ENCODE measurements at regions not wholly inside any gene's neighbourhood (a gene's known extent, or its start where the extent isn't known, plus 50 kb on each side); places are given as distances from the start of the nearest gene placed in this dataset.

DNA sequence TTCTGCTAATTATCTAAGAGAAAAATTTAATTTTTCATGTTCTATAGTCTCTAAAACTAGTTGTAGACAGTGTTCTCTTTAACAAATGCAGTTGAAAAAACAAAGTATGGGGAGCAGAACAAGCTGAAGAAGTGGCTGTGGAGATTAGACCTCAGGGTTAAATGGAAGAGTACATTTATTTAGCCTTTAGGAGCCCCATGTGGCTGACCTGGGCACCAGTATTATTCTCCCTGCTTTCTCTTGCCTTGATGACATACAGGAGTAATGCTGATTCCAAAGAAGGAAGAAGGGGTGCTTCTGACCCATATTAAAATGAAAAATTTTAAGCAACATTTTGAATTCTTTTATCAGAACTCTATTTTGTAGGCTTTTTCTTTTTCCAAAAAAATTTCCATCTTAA is 312.3 kb upstream of the RIOK2 start:
- DNase-seq (no peak), ATAC-seq (ENCODE audit: low read depth) (no peak)
- H3K4me3 ChIP-seq (ENCODE audit: control extremely low read depth in 1 of 5, extremely low read depth in 1 of 5, insufficient read depth in 1 of 5, low read depth in 2 of 5, low read length in 4 of 5) = no peak overlapping the region
- no peak overlapping the region for H2AFZ ChIP-seq (ENCODE audit: insufficient read depth, low read depth, low read length, poor library complexity, severe bottlenecking)
- H3K9ac ChIP-seq (ENCODE audit: low read length) = no peak overlapping the region
- no peaks in the 10 kb centered on the region for H3K79me2 ChIP-seq (ENCODE audit: control insufficient read depth, insufficient read depth, low read length)
- H3K36me3 ChIP-seq (replicated peaks in 1 of 2; ENCODE audit: control extremely low read depth in 1 of 2, control insufficient read depth in 1 of 2, extremely low read depth in 1 of 2, insufficient read depth in 2 of 2, low read length in 1 of 2) = no peaks in the 10 kb centered on the region
- H3K27ac ChIP-seq (ENCODE audit: low read length in 2 of 2) = no peak overlapping the region
- no peaks in the 10 kb centered on the region for H3K9me3 Mint-ChIP-seq (ENCODE audit: insufficient read depth)
- H3K9me3 ChIP-seq (ENCODE audit: control extremely low read depth in 1 of 3, control insufficient read depth in 2 of 3, insufficient read depth in 1 of 3, low read length in 2 of 3) = no peaks in the 10 kb centered on the region
- TF ChIP-seq CTCF (IDR thresholded peaks at IDR 0.05) (no peak), EZH2 (IDR thresholded peaks at IDR 0.05; ENCODE audit: borderline replicate concordance, insufficient read depth, low read depth, low read length, poor library complexity, severe bottlenecking) (no peak)
- no peaks in the 10 kb centered on the region for H3K27me3 ChIP-seq (replicated peaks in 1 of 4; ENCODE audit: control extremely low read depth in 1 of 4, control insufficient read depth in 3 of 4, insufficient read depth in 4 of 4, low read length in 3 of 4)
- no peaks in the 10 kb centered on the region for H3K4me1 ChIP-seq (ENCODE audit: control insufficient read depth in 2 of 2, insufficient read depth in 2 of 2, low read length in 2 of 2)
- POLR2A ChIA-PET = no interaction called here
- H3K4me3 Mint-ChIP-seq = no peak overlapping the region
- H3K27ac Mint-ChIP-seq = no peak overlapping the region
- no peaks in the 10 kb centered on the region for H3K4me1 Mint-ChIP-seq
- H3K27me3 Mint-ChIP-seq = no peaks in the 10 kb centered on the region
- intact Hi-C loops (cut with micrococcal nuclease) = no loop called here
- no peaks in the 10 kb centered on the region for H4K20me1 ChIP-seq (ENCODE audit: control insufficient read depth, insufficient read depth, low read length, poor library complexity, severe bottlenecking)
- CTCF ChIA-PET = interaction anchor here (0.7 kb wide), 1 partner anchor 10 kb away, joined by 4 read pairs; no protein-coding TSS in a partner anchor
- H3K4me2 ChIP-seq (replicated peaks; ENCODE audit: low read depth, low read length, poor library complexity, severe bottlenecking) = no peak overlapping the region

GRCh38 chr5:97496037-97496436 is 313.0 kb upstream of the RIOK2 start:
- Histone ChIP-seq H3K27ac (ENCODE audit: low read length in 2 of 2) (no peak overlapping the region), H3K4me3 (ENCODE audit: control extremely low read depth in 1 of 5, extremely low read depth in 1 of 5, insufficient read depth in 1 of 5, low read depth in 2 of 5, low read length in 4 of 5) (no peak overlapping the region), H3K27me3 (replicated peaks in 1 of 4; ENCODE audit: control extremely low read depth in 1 of 4, control insufficient read depth in 3 of 4, insufficient read depth in 4 of 4, low read length in 3 of 4) (no peaks in the 10 kb centered on the region), H3K36me3 (replicated peaks in 1 of 2; ENCODE audit: control extremely low read depth in 1 of 2, control insufficient read depth in 1 of 2, extremely low read depth in 1 of 2, insufficient read depth in 2 of 2, low read length in 1 of 2) (no peaks in the 10 kb centered on the region), H3K9me3 (ENCODE audit: control extremely low read depth in 1 of 3, control insufficient read depth in 2 of 3, insufficient read depth in 1 of 3, low read length in 2 of 3) (no peaks in the 10 kb centered on the region), H2AFZ (ENCODE audit: insufficient read depth, low read depth, low read length, poor library complexity, severe bottlenecking) (no peak overlapping the region), H3K4me1 (ENCODE audit: control insufficient read depth in 2 of 2, insufficient read depth in 2 of 2, low read length in 2 of 2) (no peaks in the 10 kb centered on the region), H3K9ac (ENCODE audit: low read length) (no peak overlapping the region), H3K79me2 (ENCODE audit: control insufficient read depth, insufficient read depth, low read length) (no peaks in the 10 kb centered on the region), H3K4me2 (replicated peaks; ENCODE audit: low read depth, low read length, poor library complexity, severe bottlenecking) (no peak overlapping the region), H4K20me1 (ENCODE audit: control insufficient read depth, insufficient read depth, low read length, poor library complexity, severe bottlenecking) (no peaks in the 10 kb centered on the region)
- ATAC-seq (ENCODE audit: low read depth) = no peak
- TF ChIP-seq EZH2 (IDR thresholded peaks at IDR 0.05; ENCODE audit: borderline replicate concordance, insufficient read depth, low read depth, low read length, poor library complexity, severe bottlenecking) = no peak
- TF ChIP-seq CTCF (IDR thresholded peaks at IDR 0.05) = no peak
- intact Hi-C loops (cut with micrococcal nuclease) = no loop called here
- Mint-ChIP-seq H3K4me3 (no peak overlapping the region), H3K9me3 (ENCODE audit: insufficient read depth) (no peaks in the 10 kb centered on the region), H3K27me3 (no peaks in the 10 kb centered on the region), H3K4me1 (no peaks in the 10 kb centered on the region), H3K27ac (no peak overlapping the region)
- 86% methylated on average over 1 of the region's 2 CpGs for WGBS (ENCODE audit: insufficient coverage)
- DNase-seq = no peak
- POLR2A ChIA-PET = no interaction called here
- CTCF ChIA-PET = interaction anchor here (0.7 kb wide), 1 partner anchor 10 kb away, joined by 4 read pairs; no protein-coding TSS in a partner anchor
